GM12878 (cell line): ENCODE measurements at regions not wholly inside any gene's neighbourhood (a gene's known extent, or its start where the extent isn't known, plus 50 kb on each side); places are given as distances from the start of the nearest gene placed in this dataset.

Experiments used
- ATAC-seq: fragments of 200-7000 bp; cut with Tn5 transposase; 3 replicates; pipeline ENCODE4 v1.9.1; 2020; ENCODE audit warnings: mild to moderate bottlenecking, moderate library complexity
- BruUV-seq: library from RNA; stranded (reverse); fragments of 400-500 nt; replicated peaks from 2 replicates; lab custom pipeline; 2021; lab: Mats Ljungman, UMichigan
- CTCF ChIA-PET: fragments of 300-600 bp; sonication (Branson Sonifier 250); formaldehyde crosslinking; extraction: SDS; loops from one replicate; lab custom pipeline; 2021; ENCODE audit warnings: inconsistent platforms; lab: Yijun Ruan, JAX
- POLR2A ChIA-PET: fragments of 350-600 bp; formaldehyde crosslinking; extraction: SDS; loops from one replicate; lab custom pipeline; 2021; ENCODE audit warnings: inconsistent platforms; lab: Charles Lee
- RAD21 ChIA-PET: fragments of 300-600 bp; sonication (Branson Sonifier 250); formaldehyde crosslinking; loops from one replicate; lab custom pipeline; 2023; ENCODE audit warnings: antibody characterized with exemption; ENCODE audit not compliant: unreplicated experiment; lab: Charles Lee
- SMC1A ChIA-PET: fragments of 300-600 bp; sonication (Branson Sonifier 250); formaldehyde crosslinking; loops from one replicate; lab custom pipeline; 2023; ENCODE audit not compliant: unreplicated experiment, uncharacterized antibody; lab: Charles Lee
- DNase-seq: peaks from one replicate; pipeline ENCODE4 v3.0.0-alpha.2; 2011; ENCODE audit warnings: low read depth, low spot score
- FAIRE-seq: peaks from 3 replicates; lab custom pipeline; 2011; peaks lifted over from hg19 to GRCh38; lab: Jason Lieb, UNC
- H2AFZ ChIP-seq: 2 replicates; pipeline ENCODE4 v1.6.0; 2011; ENCODE audit warnings: low read depth, low read length, control low read depth; ENCODE audit not compliant: control insufficient read depth
- H3K27ac ChIP-seq: 2 replicates; pipeline ENCODE4 v1.5.1; 2011; ENCODE audit warnings: control low read depth; ENCODE audit not compliant: control insufficient read depth, insufficient read depth
- H3K27me3 ChIP-seq, 2 experiments: replicated peaks in 1 of 2; 2 replicates each; pipeline versions ENCODE4 v1.6.0 to v1.6.1; 2011; ENCODE audit warnings: low read length in 1 of 2; ENCODE audit not compliant: control insufficient read depth in 2 of 2, insufficient read depth in 2 of 2
- H3K36me3 ChIP-seq, 2 experiments: 2 replicates each; pipeline ENCODE4 v1.5.1; 2011; ENCODE audit warnings: low read length in 1 of 2; ENCODE audit not compliant: control insufficient read depth in 2 of 2, insufficient read depth in 2 of 2
- H3K4me1 ChIP-seq: 2 replicates; pipeline ENCODE4 v1.6.1; 2011; ENCODE audit warnings: mild to moderate bottlenecking, low read length, moderate library complexity, mixed read lengths; ENCODE audit not compliant: control insufficient read depth, insufficient read depth
- H3K4me2 ChIP-seq: 2 replicates; pipeline ENCODE4 v1.6.0; 2011; ENCODE audit warnings: control low read depth; ENCODE audit not compliant: control insufficient read depth, insufficient read depth
- H3K4me3 ChIP-seq: fragments of 200-600 bp; sonication (generic); 2 replicates; pipeline ENCODE4 v1.5.1; 2016
- H3K79me2 ChIP-seq: 2 replicates; pipeline ENCODE4 v1.6.0; 2011; ENCODE audit warnings: low read length; ENCODE audit not compliant: control insufficient read depth, insufficient read depth
- H3K9ac ChIP-seq: 2 replicates; pipeline ENCODE4 v1.8.0; 2011; ENCODE audit warnings: low read length, control low read depth, mixed read lengths; ENCODE audit not compliant: control insufficient read depth, insufficient read depth
- H3K9me3 ChIP-seq: replicated peaks from 3 replicates; pipeline ENCODE4 v1.5.1; 2011; ENCODE audit warnings: mild to moderate bottlenecking, low read length; ENCODE audit not compliant: control insufficient read depth, insufficient read depth
- H4K20me1 ChIP-seq: 2 replicates; pipeline ENCODE4 v1.6.0; 2011; ENCODE audit not compliant: control insufficient read depth, insufficient read depth
- BACH1 ChIP-seq: fragments of 450-650 bp; IDR thresholded peaks from 2 replicates; pipeline ENCODE4 v1.6.1; 2017; ENCODE audit warnings: mild to moderate bottlenecking, borderline replicate concordance
- NFXL1 ChIP-seq: fragments of 450-650 bp; IDR thresholded peaks from 2 replicates; pipeline ENCODE4 v1.6.1; 2017; ENCODE audit warnings: antibody characterized with exemption, mild to moderate bottlenecking, borderline replicate concordance
- ZNF207 ChIP-seq: fragments of 450-650 bp; IDR thresholded peaks from 2 replicates; pipeline ENCODE4 v1.6.1; 2014; ENCODE audit warnings: antibody characterized with exemption, mild to moderate bottlenecking, borderline replicate concordance
- WGBS: methylation state at CpG from one replicate; pipeline ENCODE4 v1.1.6; 2016; ENCODE audit warnings: low lambda C conversion rate; ENCODE audit not compliant: insufficient replicate concordance, insufficient coverage; ENCODE audit errors: missing lambda C conversion rate; 5-methylcytosine and 5-hydroxymethylcytosine counted together
- in situ Hi-C: fragments of 300-500 bp; cut with MboI; formaldehyde crosslinking; loops from 9 replicates; pipeline ENCODE4 v1.14.3; 2018; ENCODE audit warnings: mixed read lengths
- intact Hi-C: fragments of 100-400 bp; cut with micrococcal nuclease; formaldehyde crosslinking; loops from one replicate; pipeline ENCODE4 v1.14.2; 2022; ENCODE audit not compliant: unreplicated experiment
- TF ChIP-seq, protein P1 (sequence below): fragments of 450-650 bp; formaldehyde crosslinking; IDR thresholded peaks from 2 replicates; pipeline ENCODE4 v1.4.0; 2020; ENCODE audit warnings: mild to moderate bottlenecking, moderate library complexity

DNA sequence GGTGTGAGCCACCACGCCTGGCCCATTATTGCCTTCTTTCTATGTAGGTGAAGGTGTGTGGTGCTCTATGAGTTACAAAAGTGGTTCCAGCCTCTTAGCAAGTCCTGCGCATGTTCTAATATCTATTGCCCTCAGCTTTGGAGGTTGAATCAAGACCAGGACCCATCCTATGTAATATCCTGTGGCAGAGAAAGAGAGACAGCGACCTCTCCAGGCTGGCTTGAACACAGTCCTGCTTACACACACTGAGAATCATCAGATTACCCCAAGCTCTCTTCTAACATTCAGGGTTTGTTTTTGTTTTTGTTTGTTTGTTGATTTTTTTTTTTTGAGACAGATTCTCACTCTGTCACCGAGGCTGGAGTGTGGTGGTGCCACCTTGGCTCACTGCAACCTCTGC lies 94.7 kb upstream of the OSMR start:
- POLR2A ChIA-PET, result no interaction called here

More for the DNA sequence above, 94.7 kb upstream of the OSMR start:
- Histone ChIP-seq H3K27me3 (peaks cover 0 to 2% of the 10 kb centered on the region in 2 experiments; a peak in 1 of 4 replicates), H3K9ac (no peak overlapping the region), H3K4me1 (no peaks in the 10 kb centered on the region), H3K79me2 (no peaks in the 10 kb centered on the region), H4K20me1 (no peaks in the 10 kb centered on the region), H3K4me2 (no peak overlapping the region), H3K4me3 (no peak overlapping the region), H3K27ac (no peak overlapping the region), H2AFZ (no peak overlapping the region)
- ATAC-seq, result no peak
- no TSS peak for BruUV-seq
- ChIA-PET CTCF (interaction anchor here (1.8 kb wide), 1 partner anchor 309 kb away, joined by 7 read pairs; no protein-coding TSS in a partner anchor), SMC1A (interaction anchor here (0.7 to 1.3 kb wide), 2 partner anchors 15 to 309 kb away, joined by 3 to 4 read pairs; no protein-coding TSS in a partner anchor)
- no peak for DNase-seq
- intact Hi-C loops, result no loop called here
- TF ChIP-seq NFXL1 (no peak), BACH1 (no peak), ZNF207 (no peak)
- TF ChIP-seq, protein P1, sequence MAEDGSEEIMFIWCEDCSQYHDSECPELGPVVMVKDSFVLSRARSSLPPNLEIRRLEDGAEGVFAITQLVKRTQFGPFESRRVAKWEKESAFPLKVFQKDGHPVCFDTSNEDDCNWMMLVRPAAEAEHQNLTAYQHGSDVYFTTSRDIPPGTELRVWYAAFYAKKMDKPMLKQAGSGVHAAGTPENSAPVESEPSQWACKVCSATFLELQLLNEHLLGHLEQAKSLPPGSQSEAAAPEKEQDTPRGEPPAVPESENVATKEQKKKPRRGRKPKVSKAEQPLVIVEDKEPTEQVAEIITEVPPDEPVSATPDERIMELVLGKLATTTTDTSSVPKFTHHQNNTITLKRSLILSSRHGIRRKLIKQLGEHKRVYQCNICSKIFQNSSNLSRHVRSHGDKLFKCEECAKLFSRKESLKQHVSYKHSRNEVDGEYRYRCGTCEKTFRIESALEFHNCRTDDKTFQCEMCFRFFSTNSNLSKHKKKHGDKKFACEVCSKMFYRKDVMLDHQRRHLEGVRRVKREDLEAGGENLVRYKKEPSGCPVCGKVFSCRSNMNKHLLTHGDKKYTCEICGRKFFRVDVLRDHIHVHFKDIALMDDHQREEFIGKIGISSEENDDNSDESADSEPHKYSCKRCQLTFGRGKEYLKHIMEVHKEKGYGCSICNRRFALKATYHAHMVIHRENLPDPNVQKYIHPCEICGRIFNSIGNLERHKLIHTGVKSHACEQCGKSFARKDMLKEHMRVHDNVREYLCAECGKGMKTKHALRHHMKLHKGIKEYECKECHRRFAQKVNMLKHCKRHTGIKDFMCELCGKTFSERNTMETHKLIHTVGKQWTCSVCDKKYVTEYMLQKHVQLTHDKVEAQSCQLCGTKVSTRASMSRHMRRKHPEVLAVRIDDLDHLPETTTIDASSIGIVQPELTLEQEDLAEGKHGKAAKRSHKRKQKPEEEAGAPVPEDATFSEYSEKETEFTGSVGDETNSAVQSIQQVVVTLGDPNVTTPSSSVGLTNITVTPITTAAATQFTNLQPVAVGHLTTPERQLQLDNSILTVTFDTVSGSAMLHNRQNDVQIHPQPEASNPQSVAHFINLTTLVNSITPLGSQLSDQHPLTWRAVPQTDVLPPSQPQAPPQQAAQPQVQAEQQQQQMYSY (CRISPR knock-in tag), result no peak
- TF ChIP-seq, all 136 proteins: peak for 0
- in situ Hi-C loops, result no loop called here
- RAD21 ChIA-PET, result interaction anchor here (0.9 kb wide), 1 partner anchor 309 kb away, joined by 4 read pairs; no protein-coding TSS in a partner anchor
- 25% methylated on average over 4 of the region's 4 CpGs for WGBS
- FAIRE-seq, result no peak
- Histone ChIP-seq H3K36me3 (no peaks in the 10 kb centered on the region), H3K9me3 (no peaks in the 10 kb centered on the region)
